ENCODE measurements at regions not wholly inside any gene's neighbourhood (a gene's known extent, or its start where the extent isn't known, plus 50 kb on each side); places are given as distances from the start of the nearest gene placed in this dataset.

DNA sequence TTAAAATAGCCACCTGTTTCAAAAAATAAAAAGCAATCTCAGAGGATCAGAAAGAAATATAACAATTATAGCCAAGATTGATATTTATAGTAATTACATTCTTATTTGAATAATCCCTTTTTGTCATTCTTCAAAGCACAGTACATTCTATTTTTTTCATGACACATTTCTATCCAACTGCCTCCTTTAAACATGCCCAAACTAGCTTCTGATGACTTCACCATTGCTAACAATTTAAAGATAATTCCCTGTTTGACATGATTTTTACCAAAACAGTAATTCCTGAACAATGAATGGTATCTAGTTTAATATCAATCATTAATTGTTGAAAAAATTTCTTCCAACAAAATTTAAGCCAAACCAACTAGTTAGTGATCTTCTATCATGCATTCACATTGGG is 172.4 kb downstream of the SNCA start:
- no peak for TF ChIP-seq CTCF (IDR thresholded peaks at IDR 0.05)
- TF ChIP-seq POLR2A (IDR thresholded peaks at IDR 0.05) = no peak
- TF ChIP-seq POLR2AphosphoS5 (IDR thresholded peaks at IDR 0.05) = no peak
- TF ChIP-seq EP300 (IDR thresholded peaks at IDR 0.05) = no peak
